Sigmoid colon (tissue), 4 donors: ENCODE measurements at regions not wholly inside any gene's neighbourhood (a gene's known extent, or its start where the extent isn't known, plus 50 kb on each side); places are given as distances from the start of the nearest gene placed in this dataset.

Experiments
- CTCF ChIP-seq, 4 experiments: fragments of 450-650 bp in 3 of 4; fragments of 200-600 bp in 1 of 4; IDR thresholded peaks; one replicate each; pipeline ENCODE4 v1.5.1; 2016 to 2019; ENCODE audit warnings: antibody characterized with exemption in 4 of 4, mild to moderate bottlenecking in 3 of 4, moderate library complexity in 2 of 4
- EP300 ChIP-seq, 4 donors: sonication (generic); formaldehyde crosslinking; IDR thresholded peaks; one replicate each; pipeline ENCODE4 v1.6.1; 2017; ENCODE audit warnings: antibody characterized with exemption in 4 of 4
- POLR2A ChIP-seq, 2 donors: fragments of 450-650 bp; IDR thresholded peaks; one replicate each; pipeline ENCODE4 v1.6.1; 2016; ENCODE audit warnings: antibody characterized with exemption in 2 of 2, mild to moderate bottlenecking in 2 of 2, moderate library complexity in 2 of 2
- POLR2AphosphoS5 ChIP-seq, 4 donors: sonication (generic); formaldehyde crosslinking; IDR thresholded peaks; one replicate each; pipeline ENCODE4 v1.6.1; 2017; ENCODE audit warnings: antibody characterized with exemption in 4 of 4

- TF ChIP-seq CTCF (IDR thresholded peaks at IDR 0.05) = no peak
- TF ChIP-seq POLR2A (IDR thresholded peaks at IDR 0.05) = no peak
- no peak for TF ChIP-seq EP300 (IDR thresholded peaks at IDR 0.05)
- TF ChIP-seq POLR2AphosphoS5 (IDR thresholded peaks at IDR 0.05) = no peak
These were observed 208.9 kb upstream of the SLC30A5 start for GRCh38 chr5:68884883-68885282.
